A673 (cell line): ENCODE measurements at regions not wholly inside any gene's neighbourhood (a gene's known extent, or its start where the extent isn't known, plus 50 kb on each side); places are given as distances from the start of the nearest gene placed in this dataset.

Experiments
- EZH2 ChIP-seq: fragments of 200-600 bp; sonication (generic); IDR thresholded peaks from 2 replicates; pipeline ENCODE4 v1.6.1; 2017; ENCODE audit warnings: borderline replicate concordance, low read depth, mild to moderate bottlenecking, mixed read lengths, antibody characterized with exemption, low read length; ENCODE audit not compliant: poor library complexity, severe bottlenecking
- TF ChIP-seq, protein P1 (sequence below): fragments of 300-800, 200-600 bp; sonication (generic); conservative IDR thresholded peaks from 2 replicates; pipeline ENCODE4 v1.5.1; 2017; ENCODE audit warnings: low read depth, mild to moderate bottlenecking, antibody characterized with exemption, low read length, moderate library complexity, mixed read lengths

DNA sequence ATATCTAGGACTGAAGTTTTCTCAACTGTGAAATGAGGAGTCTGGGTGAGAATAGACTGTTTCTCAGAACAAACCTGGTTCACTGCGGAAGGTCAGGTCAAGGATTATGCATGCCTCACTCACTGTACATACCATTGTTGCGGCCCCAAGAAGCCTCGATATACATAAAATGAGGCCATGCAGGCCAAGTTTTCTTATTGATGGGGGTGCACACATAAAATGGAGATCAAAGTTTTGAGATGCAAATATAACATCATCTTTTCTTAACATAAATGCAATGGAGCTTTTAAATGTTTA, 1366.1 kb upstream of the CELF4 start:
- TF ChIP-seq, protein P1, sequence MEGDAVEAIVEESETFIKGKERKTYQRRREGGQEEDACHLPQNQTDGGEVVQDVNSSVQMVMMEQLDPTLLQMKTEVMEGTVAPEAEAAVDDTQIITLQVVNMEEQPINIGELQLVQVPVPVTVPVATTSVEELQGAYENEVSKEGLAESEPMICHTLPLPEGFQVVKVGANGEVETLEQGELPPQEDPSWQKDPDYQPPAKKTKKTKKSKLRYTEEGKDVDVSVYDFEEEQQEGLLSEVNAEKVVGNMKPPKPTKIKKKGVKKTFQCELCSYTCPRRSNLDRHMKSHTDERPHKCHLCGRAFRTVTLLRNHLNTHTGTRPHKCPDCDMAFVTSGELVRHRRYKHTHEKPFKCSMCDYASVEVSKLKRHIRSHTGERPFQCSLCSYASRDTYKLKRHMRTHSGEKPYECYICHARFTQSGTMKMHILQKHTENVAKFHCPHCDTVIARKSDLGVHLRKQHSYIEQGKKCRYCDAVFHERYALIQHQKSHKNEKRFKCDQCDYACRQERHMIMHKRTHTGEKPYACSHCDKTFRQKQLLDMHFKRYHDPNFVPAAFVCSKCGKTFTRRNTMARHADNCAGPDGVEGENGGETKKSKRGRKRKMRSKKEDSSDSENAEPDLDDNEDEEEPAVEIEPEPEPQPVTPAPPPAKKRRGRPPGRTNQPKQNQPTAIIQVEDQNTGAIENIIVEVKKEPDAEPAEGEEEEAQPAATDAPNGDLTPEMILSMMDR = no peak
- no peak for TF ChIP-seq EZH2
